CD14-positive monocyte (primary cell): ENCODE measurements at regions not wholly inside any gene's neighbourhood (a gene's known extent, or its start where the extent isn't known, plus 50 kb on each side); places are given as distances from the start of the nearest gene placed in this dataset.

Experiments used
- DNase-seq, 3 donors: peaks; one replicate each; pipeline ENCODE4 v3.0.0-alpha.2; 2011 to 2022
- H2AFZ ChIP-seq: 2 replicates; pipeline ENCODE4 v1.6.0; 2012; ENCODE audit warnings: mild to moderate bottlenecking, low read depth, low read length, inconsistent platforms; ENCODE audit not compliant: insufficient read depth, poor library complexity, severe bottlenecking
- H3K27ac ChIP-seq, 2 donors: 1 replicate in 1 of 2; 2 replicates in 1 of 2; pipeline ENCODE4 v1.5.1; 2012 to 2013; ENCODE audit warnings: low read length in 2 of 2, control low read depth in 1 of 2, inconsistent platforms in 1 of 2, low read depth in 1 of 2, mild to moderate bottlenecking in 1 of 2
- H3K27me3 ChIP-seq, 2 donors: one replicate each; pipeline versions ENCODE4 v1.6.0 to v1.6.1; 2011 to 2013; ENCODE audit warnings: low read length in 2 of 2; ENCODE audit not compliant: control insufficient read depth in 2 of 2, insufficient read depth in 2 of 2
- H3K36me3 ChIP-seq, 2 donors: replicated peaks in 1 of 2; 1 replicate in 1 of 2; 2 replicates in 1 of 2; pipeline versions ENCODE4 v1.5.1 to v1.6.1; 2012 to 2013; ENCODE audit warnings: low read length in 2 of 2, control low read depth in 1 of 2, inconsistent platforms in 1 of 2, mild to moderate bottlenecking in 1 of 2; ENCODE audit not compliant: insufficient read depth in 2 of 2, control insufficient read depth in 1 of 2
- H3K4me1 ChIP-seq, 2 donors: 1 replicate in 1 of 2; 2 replicates in 1 of 2; pipeline versions ENCODE4 v1.5.1 to v1.6.1; 2012 to 2013; ENCODE audit warnings: low read length in 2 of 2, control low read depth in 1 of 2, inconsistent platforms in 1 of 2, mild to moderate bottlenecking in 1 of 2, moderate library complexity in 1 of 2; ENCODE audit not compliant: insufficient read depth in 2 of 2, control insufficient read depth in 1 of 2
- H3K4me2 ChIP-seq: replicated peaks from 2 replicates; pipeline ENCODE3; 2012; ENCODE audit warnings: low read length, moderate library complexity, mild to moderate bottlenecking; ENCODE audit not compliant: poor library complexity, severe bottlenecking; ENCODE audit errors: extremely low read depth
- H3K4me3 ChIP-seq, 3 experiments: fragments of 200-600 bp in 1 of 3; sonication (generic) in 1 of 3; replicated peaks in 1 of 3; 1 replicate in 2 of 3; 2 replicates in 1 of 3; pipeline ENCODE4 v1.5.1; 2011 to 2013; ENCODE audit warnings: low read length in 3 of 3, mild to moderate bottlenecking in 3 of 3, control low read depth in 2 of 3, low read depth in 2 of 3, inconsistent platforms in 1 of 3, moderate library complexity in 1 of 3
- H3K79me2 ChIP-seq: 2 replicates; pipeline ENCODE4 v1.6.0; 2012; ENCODE audit warnings: mild to moderate bottlenecking, control low read depth, inconsistent platforms, low read length, moderate library complexity; ENCODE audit not compliant: insufficient read depth
- H3K9ac ChIP-seq: 2 replicates; pipeline ENCODE4 v1.6.0; 2017; ENCODE audit warnings: low read length, mild to moderate bottlenecking; ENCODE audit not compliant: insufficient read depth, poor library complexity, severe bottlenecking
- H3K9me3 ChIP-seq, 2 donors: replicated peaks in 1 of 2; 1 replicate in 1 of 2; 2 replicates in 1 of 2; pipeline versions ENCODE4 v1.5.1 to v1.6.1; 2012 to 2013; ENCODE audit warnings: low read length in 2 of 2, control low read depth in 1 of 2; ENCODE audit not compliant: control insufficient read depth in 1 of 2, insufficient read depth in 1 of 2
- H4K20me1 ChIP-seq: 2 replicates; pipeline ENCODE4 v1.6.0; 2012; ENCODE audit warnings: mild to moderate bottlenecking, low read length, control low read depth, moderate library complexity; ENCODE audit not compliant: insufficient read depth
- H3K27ac Mint-ChIP-seq, 7 donors: one replicate each; pipeline ENCODE4 v1.8.0; 2020; ENCODE audit warnings: mild to moderate bottlenecking in 7 of 7, mixed read lengths in 7 of 7, moderate library complexity in 6 of 7, inconsistent platforms in 2 of 7
- H3K27me3 Mint-ChIP-seq, 3 donors: one replicate each; pipeline ENCODE4 v1.8.0; 2021 to 2022; ENCODE audit warnings: low read depth in 3 of 3, mild to moderate bottlenecking in 3 of 3, mixed read lengths in 3 of 3, moderate library complexity in 3 of 3, inconsistent platforms in 1 of 3
- H3K36me3 Mint-ChIP-seq, 2 donors: one replicate each; pipeline ENCODE4 v1.8.0; 2020; ENCODE audit warnings: mixed read lengths in 2 of 2, inconsistent platforms in 1 of 2, mild to moderate bottlenecking in 1 of 2
- H3K4me1 Mint-ChIP-seq: one replicate; pipeline ENCODE4 v1.8.0; 2020; ENCODE audit warnings: mild to moderate bottlenecking, mixed read lengths
- H3K4me3 Mint-ChIP-seq, 2 donors: one replicate each; pipeline ENCODE4 v1.8.0; 2020; ENCODE audit warnings: mild to moderate bottlenecking in 2 of 2, mixed read lengths in 2 of 2, moderate library complexity in 1 of 2
- H3K9me3 Mint-ChIP-seq, 7 donors: one replicate each; pipeline ENCODE4 v1.8.0; 2020 to 2022; ENCODE audit warnings: mixed read lengths in 7 of 7, mild to moderate bottlenecking in 6 of 7, moderate library complexity in 6 of 7, inconsistent platforms in 2 of 7
- CTCF ChIP-seq: fragments of 200-600 bp; IDR thresholded peaks from one replicate; pipeline ENCODE4 v1.8.0; 2022; ENCODE audit warnings: antibody characterized with exemption, mild to moderate bottlenecking
- WGBS: methylation state at CpG from one replicate; pipeline ENCODE4 v1.1.5; 2013; ENCODE audit warnings: missing lambda C conversion rate; ENCODE audit not compliant: insufficient coverage; 5-methylcytosine and 5-hydroxymethylcytosine counted together
- intact Hi-C, 2 donors: fragments of 100-400 bp; cut with micrococcal nuclease; formaldehyde crosslinking; loops; one replicate each; pipeline versions ENCODE4 v1.15.0 to v1.15.1; 2023

- no peaks in the 10 kb centered on the region for H3K4me1 ChIP-seq
- H3K4me1 Mint-ChIP-seq, result no peaks in the 10 kb centered on the region
- H3K9me3 Mint-ChIP-seq, result peaks cover 0 to under 1% (median 0%) of the 10 kb centered on the region in 7 donors
- no peaks in the 10 kb centered on the region for H3K27me3 ChIP-seq
- intact Hi-C loops, result no loop called here
- DNase-seq, result no peak
- no peak overlapping the region for H3K27ac ChIP-seq
- no peak overlapping the region for H3K27ac Mint-ChIP-seq
- H3K79me2 ChIP-seq, result no peaks in the 10 kb centered on the region
- H3K36me3 Mint-ChIP-seq, result no peaks in the 10 kb centered on the region
- no peak for TF ChIP-seq CTCF
- H3K4me3 Mint-ChIP-seq, result no peak overlapping the region
- H3K9ac ChIP-seq, result no peak overlapping the region
- no CpG with 5 or more reads among the region's 1 CpG for WGBS
- no peaks in the 10 kb centered on the region for H4K20me1 ChIP-seq
- no peak overlapping the region for H3K4me3 ChIP-seq
- no peaks in the 10 kb centered on the region for H3K9me3 ChIP-seq
- no peaks in the 10 kb centered on the region for H3K36me3 ChIP-seq
- H3K27me3 Mint-ChIP-seq, result peaks cover 0 to 2% (median 0%) of the 10 kb centered on the region in 3 donors
- no peak overlapping the region for H2AFZ ChIP-seq
- no peak overlapping the region for H3K4me2 ChIP-seq
These were observed 230.7 kb upstream of the GK2 start for GRCh38 chr4:79638735-79639134.

GRCh38 chr4:79636991-79637390, 229.0 kb upstream of the GK2 start:
- H3K9me3 Mint-ChIP-seq, result no peaks in the 10 kb centered on the region
- H3K27ac Mint-ChIP-seq, result no peak overlapping the region
- Histone ChIP-seq H3K79me2 (no peaks in the 10 kb centered on the region), H2AFZ (no peak overlapping the region), H3K27ac (no peak overlapping the region), H3K9me3 (no peaks in the 10 kb centered on the region), H3K4me2 (no peak overlapping the region), H3K4me3 (no peak overlapping the region), H3K27me3 (no peaks in the 10 kb centered on the region), H4K20me1 (no peaks in the 10 kb centered on the region), H3K36me3 (no peaks in the 10 kb centered on the region), H3K9ac (no peak overlapping the region), H3K4me1 (no peaks in the 10 kb centered on the region)
- no CpG with 5 or more reads among the region's 1 CpG for WGBS
- intact Hi-C loops, result no loop called here
- H3K27me3 Mint-ChIP-seq, result peaks cover 0 to 2% (median 0%) of the 10 kb centered on the region in 3 donors
- TF ChIP-seq CTCF, result no peak
- DNase-seq, result no peak
- H3K4me1 Mint-ChIP-seq, result no peaks in the 10 kb centered on the region
- no peak overlapping the region for H3K4me3 Mint-ChIP-seq
- H3K36me3 Mint-ChIP-seq, result no peaks in the 10 kb centered on the region
